Activated T-cell treated with anti-CD3 and anti-CD28 coated beads for 48 hours (primary cell): ENCODE measurements at regions not wholly inside any gene's neighbourhood (a gene's known extent, or its start where the extent isn't known, plus 50 kb on each side); places are given as distances from the start of the nearest gene placed in this dataset.
A peak's percentile ranks its signal among the peaks of the same experiment; 100 is the strongest.
"Not testable (repeated sequence)": the region's sequence is repeated elsewhere in the genome, so short reads cannot be mapped to it uniquely, and the experiment has no call there.

Experiments used
- DNase-seq: peaks from one replicate; pipeline ENCODE4 v3.0.0-alpha.2; 2020; ENCODE audit warnings: low read depth

- no peak for DNase-seq
Observed at GRCh38 chr15:92705764-92706163, 50.2 kb upstream of the FAM174B start.

- no peak for DNase-seq
Observed at GRCh38 chr15:92706201-92706600, 50.6 kb upstream of the FAM174B start.

GRCh38 chr15:92707880-92708551 lies 52.4 kb upstream of the FAM174B start:
- DNase-seq, result no peak

- no peak for DNase-seq
Observed at GRCh38 chr15:92708635-92709034, 53.1 kb upstream of the FAM174B start.

GRCh38 chr15:92709110-92709790 lies 53.7 kb upstream of the FAM174B start:
- DNase-seq, result no peak

GRCh38 chr15:92711457-92711831 lies 55.9 kb upstream of the FAM174B start:
- no peak for DNase-seq

GRCh38 chr15:92714077-92714476 lies 58.5 kb upstream of the FAM174B start:
- DNase-seq, result no peak

GRCh38 chr15:92714477-92715401 lies 59.2 kb upstream of the FAM174B start:
- peak; percentile 67 for DNase-seq

- no peak for DNase-seq
Observed at GRCh38 chr15:92715758-92716157, 60.2 kb upstream of the FAM174B start.

- no peak for DNase-seq
Observed at GRCh38 chr15:92719021-92719420, 63.4 kb upstream of the FAM174B start.

GRCh38 chr15:92724144-92724543 lies 68.6 kb upstream of the FAM174B start:
- no peak for DNase-seq

GRCh38 chr15:92725171-92725570 lies 69.6 kb upstream of the FAM174B start:
- DNase-seq, result no peak

GRCh38 chr15:92728266-92728665 lies 72.7 kb upstream of the FAM174B start:
- no peak for DNase-seq

- DNase-seq, result no peak
Observed at GRCh38 chr15:92733090-92733933, 77.7 kb upstream of the FAM174B start.

GRCh38 chr15:92733934-92734521 lies 78.5 kb upstream of the FAM174B start:
- peak; percentile 8 for DNase-seq

GRCh38 chr15:92739246-92739645 lies 83.7 kb upstream of the FAM174B start:
- not testable (repeated sequence) for DNase-seq

- DNase-seq, result no peak
Observed at GRCh38 chr15:92745845-92746271, 90.3 kb upstream of the FAM174B start.

- DNase-seq, result no peak
Observed at GRCh38 chr15:92747047-92747446, 91.5 kb upstream of the FAM174B start.

- DNase-seq, result no peak
Observed at GRCh38 chr15:92749216-92749615, 93.6 kb upstream of the FAM174B start.

- no peak for DNase-seq
Observed at GRCh38 chr15:92749946-92750345, 94.4 kb upstream of the FAM174B start.

- no peak for DNase-seq
Observed at GRCh38 chr15:92751528-92751927, 96.0 kb upstream of the FAM174B start.
